B cell (primary cell): ENCODE measurements at regions not wholly inside any gene's neighbourhood (a gene's known extent, or its start where the extent isn't known, plus 50 kb on each side); places are given as distances from the start of the nearest gene placed in this dataset.

Experiments used
- ATAC-seq: fragments of 200-7000 bp; cut with Tn5 transposase; one replicate; pipeline ENCODE4 v1.10.0; 2021; ENCODE audit warnings: low read depth, mild to moderate bottlenecking, moderate number of reproducible peaks, moderate library complexity
- CTCF ChIA-PET: fragments of 350-600 bp; sonication (Branson Sonifier 250); formaldehyde crosslinking; loops from one replicate; lab custom pipeline; 2021; ENCODE audit warnings: antibody characterized with exemption, inconsistent platforms; lab: Charles Lee
- POLR2A ChIA-PET: fragments of 350-600 bp; sonication (Branson Sonifier 250); formaldehyde crosslinking; loops from one replicate; lab custom pipeline; 2021; ENCODE audit warnings: antibody characterized with exemption; lab: Charles Lee
- DNase-seq: peaks from one replicate; pipeline ENCODE4 v3.0.0; 2013
- H2AFZ ChIP-seq: 2 replicates; pipeline ENCODE4 v1.6.1; 2012; ENCODE audit warnings: mild to moderate bottlenecking, low read depth, low read length; ENCODE audit not compliant: insufficient read depth, poor library complexity, severe bottlenecking
- H3K27ac ChIP-seq, 2 donors: 1 replicate in 1 of 2; 2 replicates in 1 of 2; pipeline ENCODE4 v1.5.1; 2012 to 2013; ENCODE audit warnings: low read length in 2 of 2, mild to moderate bottlenecking in 2 of 2, moderate library complexity in 1 of 2
- H3K27me3 ChIP-seq, 4 experiments: fragments of 200-600 bp in 1 of 4; sonication (generic) in 1 of 4; replicated peaks in 1 of 4; 1 replicate in 2 of 4; 2 replicates in 2 of 4; pipeline versions ENCODE4 v1.6.1 to v1.7.0; 2013 to 2016; ENCODE audit warnings: low read length in 3 of 4, mild to moderate bottlenecking in 2 of 4, mixed read lengths in 1 of 4, moderate library complexity in 1 of 4; ENCODE audit not compliant: insufficient read depth in 4 of 4, control insufficient read depth in 3 of 4; ENCODE audit errors: control extremely low read depth in 1 of 4
- H3K36me3 ChIP-seq, 2 experiments: replicated peaks in 1 of 2; 1 replicate in 1 of 2; 2 replicates in 1 of 2; pipeline versions ENCODE4 v1.6.1 to v1.7.1; 2013; ENCODE audit warnings: low read length in 1 of 2; ENCODE audit not compliant: insufficient read depth in 2 of 2, control insufficient read depth in 1 of 2; ENCODE audit errors: control extremely low read depth in 1 of 2, extremely low read depth in 1 of 2
- H3K4me1 ChIP-seq, 2 donors: fragments of 200-600 bp in 1 of 2; sonication (generic) in 1 of 2; 1 replicate in 1 of 2; 2 replicates in 1 of 2; pipeline versions ENCODE4 v1.5.1 to v1.6.1; 2013 to 2017; ENCODE audit warnings: low read length in 2 of 2; ENCODE audit not compliant: control insufficient read depth in 2 of 2, insufficient read depth in 2 of 2
- H3K4me2 ChIP-seq: replicated peaks from 2 replicates; pipeline ENCODE3; 2012; ENCODE audit warnings: mild to moderate bottlenecking, low read depth, low read length; ENCODE audit not compliant: poor library complexity, severe bottlenecking
- H3K4me3 ChIP-seq, 5 experiments: fragments of 200-600 bp in 1 of 5; sonication (generic) in 1 of 5; 1 replicate in 3 of 5; 2 replicates in 2 of 5; pipeline versions ENCODE4 v1.5.1 to v1.7.0; 2011 to 2016; ENCODE audit warnings: low read length in 4 of 5, mild to moderate bottlenecking in 4 of 5, low read depth in 2 of 5, control low read depth in 1 of 5, moderate library complexity in 1 of 5; ENCODE audit not compliant: insufficient read depth in 1 of 5; ENCODE audit errors: control extremely low read depth in 1 of 5, extremely low read depth in 1 of 5
- H3K79me2 ChIP-seq: fragments of 200-600 bp; sonication (generic); one replicate; pipeline ENCODE4 v1.6.0; 2016; ENCODE audit warnings: low read length; ENCODE audit not compliant: control insufficient read depth, insufficient read depth
- H3K9ac ChIP-seq: fragments of 200-600 bp; sonication (generic); 2 replicates; pipeline ENCODE4 v1.6.1; 2017; ENCODE audit warnings: mild to moderate bottlenecking, low read length, moderate library complexity
- H3K9me3 ChIP-seq, 3 donors: one replicate each; pipeline versions ENCODE4 v1.6.1 to v1.7.1; 2013; ENCODE audit warnings: low read length in 2 of 3; ENCODE audit not compliant: control insufficient read depth in 2 of 3, insufficient read depth in 1 of 3; ENCODE audit errors: control extremely low read depth in 1 of 3
- H4K20me1 ChIP-seq: 2 replicates; pipeline ENCODE4 v1.6.0; 2012; ENCODE audit warnings: mild to moderate bottlenecking, low read length; ENCODE audit not compliant: insufficient read depth, control insufficient read depth, poor library complexity, severe bottlenecking
- H3K27ac Mint-ChIP-seq: one replicate; pipeline ENCODE4 v1.8.0; 2021; ENCODE audit warnings: mixed read lengths
- H3K27me3 Mint-ChIP-seq: one replicate; pipeline ENCODE4 v1.8.0; 2021; ENCODE audit warnings: mixed read lengths
- H3K4me1 Mint-ChIP-seq: one replicate; pipeline ENCODE4 v1.8.0; 2021; ENCODE audit warnings: mixed read lengths
- H3K4me3 Mint-ChIP-seq: one replicate; pipeline ENCODE4 v1.8.0; 2021; ENCODE audit warnings: mixed read lengths
- H3K9me3 Mint-ChIP-seq: one replicate; pipeline ENCODE4 v1.8.0; 2022; ENCODE audit warnings: mixed read lengths; ENCODE audit not compliant: insufficient read depth
- EZH2 ChIP-seq: IDR thresholded peaks from 2 replicates; pipeline ENCODE4 v1.6.1; 2012; ENCODE audit warnings: borderline replicate concordance, low read depth, mild to moderate bottlenecking, moderate library complexity, low read length; ENCODE audit not compliant: insufficient read depth, poor library complexity, severe bottlenecking
- WGBS: methylation state at CpG from one replicate; pipeline ENCODE4 v1.1.5; 2013; ENCODE audit warnings: missing lambda C conversion rate; ENCODE audit not compliant: insufficient coverage; 5-methylcytosine and 5-hydroxymethylcytosine counted together
- intact Hi-C: fragments of 100-400 bp; cut with micrococcal nuclease; formaldehyde crosslinking; loops from one replicate; pipeline ENCODE4 v1.10.0; 2022
- TF ChIP-seq, protein P1 (sequence below): fragments of 200-600 bp; IDR thresholded peaks from one replicate; pipeline ENCODE4 v1.8.0; 2022; ENCODE audit warnings: antibody characterized with exemption, mild to moderate bottlenecking

DNA sequence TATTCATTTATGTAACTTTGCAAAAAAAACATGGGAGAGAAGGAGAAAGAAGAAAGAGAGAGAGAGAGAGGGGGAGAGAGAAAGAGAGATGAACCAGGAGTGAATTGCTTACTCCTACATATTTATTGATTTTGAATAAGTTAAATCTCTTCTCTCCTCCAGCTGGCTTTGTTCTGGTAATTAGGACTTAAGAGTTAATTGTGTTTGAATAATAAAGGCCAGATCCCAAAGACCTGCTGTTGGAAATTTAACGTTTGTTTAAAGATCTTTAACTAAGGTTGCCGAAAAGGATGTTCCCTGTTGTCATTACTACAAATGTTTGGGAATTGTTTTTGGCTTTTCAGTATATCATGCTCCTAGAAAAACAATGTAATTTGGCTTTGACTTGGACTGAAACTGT lies 473.0 kb downstream of the TUSC1 start:
- WGBS: 69% methylated on average over 2 of the region's 2 CpGs
- intact Hi-C loops: no loop called here
- DNase-seq: no peak
- no peaks in the 10 kb centered on the region for H3K4me1 ChIP-seq
- no peak overlapping the region for H3K27ac ChIP-seq
- ChIA-PET POLR2A (no interaction called here), CTCF (no interaction called here)
- Mint-ChIP-seq H3K27ac (no peak overlapping the region), H3K4me1 (no peaks in the 10 kb centered on the region), H3K4me3 (no peak overlapping the region), H3K27me3 (no peaks in the 10 kb centered on the region), H3K9me3 (peaks cover 6% of the 10 kb centered on the region)
- no peaks in the 10 kb centered on the region for H3K9me3 ChIP-seq
- no peak for ATAC-seq
- H4K20me1 ChIP-seq: no peaks in the 10 kb centered on the region
- H3K9ac ChIP-seq: no peak overlapping the region
- no peak overlapping the region for H3K4me2 ChIP-seq
- H2AFZ ChIP-seq: no peak overlapping the region
- no peaks in the 10 kb centered on the region for H3K36me3 ChIP-seq
- no peaks in the 10 kb centered on the region for H3K79me2 ChIP-seq
- H3K27me3 ChIP-seq: no peaks in the 10 kb centered on the region
- TF ChIP-seq, protein P1, sequence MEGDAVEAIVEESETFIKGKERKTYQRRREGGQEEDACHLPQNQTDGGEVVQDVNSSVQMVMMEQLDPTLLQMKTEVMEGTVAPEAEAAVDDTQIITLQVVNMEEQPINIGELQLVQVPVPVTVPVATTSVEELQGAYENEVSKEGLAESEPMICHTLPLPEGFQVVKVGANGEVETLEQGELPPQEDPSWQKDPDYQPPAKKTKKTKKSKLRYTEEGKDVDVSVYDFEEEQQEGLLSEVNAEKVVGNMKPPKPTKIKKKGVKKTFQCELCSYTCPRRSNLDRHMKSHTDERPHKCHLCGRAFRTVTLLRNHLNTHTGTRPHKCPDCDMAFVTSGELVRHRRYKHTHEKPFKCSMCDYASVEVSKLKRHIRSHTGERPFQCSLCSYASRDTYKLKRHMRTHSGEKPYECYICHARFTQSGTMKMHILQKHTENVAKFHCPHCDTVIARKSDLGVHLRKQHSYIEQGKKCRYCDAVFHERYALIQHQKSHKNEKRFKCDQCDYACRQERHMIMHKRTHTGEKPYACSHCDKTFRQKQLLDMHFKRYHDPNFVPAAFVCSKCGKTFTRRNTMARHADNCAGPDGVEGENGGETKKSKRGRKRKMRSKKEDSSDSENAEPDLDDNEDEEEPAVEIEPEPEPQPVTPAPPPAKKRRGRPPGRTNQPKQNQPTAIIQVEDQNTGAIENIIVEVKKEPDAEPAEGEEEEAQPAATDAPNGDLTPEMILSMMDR: no peak
- no peak for TF ChIP-seq EZH2
- no peak overlapping the region for H3K4me3 ChIP-seq

DNA sequence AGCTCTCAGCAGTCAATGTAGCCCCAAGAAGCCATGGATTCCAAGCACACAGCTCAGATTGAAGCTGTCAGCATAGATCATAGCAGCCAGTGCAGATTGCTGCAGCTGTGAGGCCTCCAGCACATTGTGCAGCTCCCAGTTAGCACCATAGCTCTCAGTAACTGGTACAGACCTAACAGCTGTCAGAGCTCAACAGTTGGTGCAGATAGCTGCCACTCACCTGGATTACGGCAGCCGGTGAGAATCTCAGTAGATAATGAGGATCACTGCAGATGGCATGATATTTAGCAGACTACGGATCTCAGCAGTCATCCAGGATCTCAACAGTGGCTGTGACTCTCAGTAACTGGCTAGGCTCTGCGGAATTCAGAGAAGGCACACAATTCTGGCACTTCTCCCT lies 500.4 kb downstream of the TUSC1 start:
- Mint-ChIP-seq H3K27ac (no peak overlapping the region), H3K9me3 (no peaks in the 10 kb centered on the region), H3K27me3 (no peaks in the 10 kb centered on the region), H3K4me3 (no peak overlapping the region), H3K4me1 (no peaks in the 10 kb centered on the region)
- Histone ChIP-seq H3K9me3 (peaks cover 0 to 11% (median 5%) of the 10 kb centered on the region in 3 donors), H3K79me2 (no peaks in the 10 kb centered on the region), H3K4me3 (no peak overlapping the region), H3K4me2 (no peak overlapping the region), H3K27me3 (no peaks in the 10 kb centered on the region), H2AFZ (no peak overlapping the region), H3K9ac (no peak overlapping the region), H3K27ac (no peak overlapping the region), H3K4me1 (no peaks in the 10 kb centered on the region), H4K20me1 (no peaks in the 10 kb centered on the region), H3K36me3 (no peaks in the 10 kb centered on the region)
- POLR2A ChIA-PET: no interaction called here
- CTCF ChIA-PET: no interaction called here
- TF ChIP-seq EZH2: no peak
- TF ChIP-seq, protein P1: no peak
- 92% methylated on average over 4 of the region's 4 CpGs for WGBS
- intact Hi-C loops: no loop called here
- no peak for DNase-seq
- ATAC-seq: no peak
